T-helper 2 cell treated with Interferon-gamma antibody and Interleukin-4, amounts not matched to agents 5 μg/mL and 100 μg/mL, for 36 hours (primary cell): ENCODE measurements at regions not wholly inside any gene's neighbourhood (a gene's known extent, or its start where the extent isn't known, plus 50 kb on each side); places are given as distances from the start of the nearest gene placed in this dataset.
"Not testable (repeated sequence)": the region's sequence is repeated elsewhere in the genome, so short reads cannot be mapped to it uniquely, and the experiment has no call there.

ENCODE experiments used
- DNase-seq: peaks from one replicate; pipeline ENCODE4 v3.0.0; 2021; ENCODE audit warnings: low spot score
- H3K27ac Mint-ChIP-seq: one replicate; pipeline ENCODE4 v1.8.0; 2021; ENCODE audit warnings: mild to moderate bottlenecking, mixed read lengths
- H3K27me3 Mint-ChIP-seq: one replicate; pipeline ENCODE4 v1.8.0; 2021; ENCODE audit warnings: low read depth, mixed read lengths
- H3K36me3 Mint-ChIP-seq: one replicate; pipeline ENCODE4 v1.8.0; 2021; ENCODE audit warnings: low read depth, mixed read lengths
- H3K4me1 Mint-ChIP-seq: one replicate; pipeline ENCODE4 v1.8.0; 2021; ENCODE audit warnings: low read depth, mixed read lengths
- H3K4me3 Mint-ChIP-seq: one replicate; pipeline ENCODE4 v1.8.0; 2022; ENCODE audit warnings: mild to moderate bottlenecking, moderate library complexity, mixed read lengths
- H3K9me3 Mint-ChIP-seq: one replicate; pipeline ENCODE4 v1.8.0; 2021; ENCODE audit warnings: mixed read lengths

DNA sequence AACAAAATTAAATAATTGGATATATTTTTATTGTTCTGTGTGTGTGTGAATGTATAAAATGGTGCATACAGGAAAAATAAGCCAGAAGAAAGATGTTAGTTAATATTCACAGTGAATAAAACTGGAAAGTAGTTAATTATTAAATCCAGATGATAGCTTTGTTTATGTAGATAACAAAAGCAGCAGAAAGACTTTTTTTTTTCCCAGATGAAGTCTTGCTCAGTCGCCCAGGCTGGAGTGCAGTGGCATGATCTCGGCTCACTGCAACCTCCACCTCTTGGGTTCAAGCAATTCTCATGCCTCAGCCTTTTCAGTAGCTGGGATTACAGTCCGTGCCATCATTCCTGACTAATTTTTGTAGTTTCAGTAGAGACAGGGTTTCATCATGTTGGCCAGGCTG is 140.1 kb downstream of the ZNF486 start:
- Mint-ChIP-seq H3K27me3 (no peaks in the 10 kb centered on the region), H3K36me3 (no peaks in the 10 kb centered on the region), H3K9me3 (peaks cover 36% of the 10 kb centered on the region), H3K27ac (no peak overlapping the region), H3K4me1 (no peaks in the 10 kb centered on the region), H3K4me3 (no peak overlapping the region)
- no peak for DNase-seq

DNA sequence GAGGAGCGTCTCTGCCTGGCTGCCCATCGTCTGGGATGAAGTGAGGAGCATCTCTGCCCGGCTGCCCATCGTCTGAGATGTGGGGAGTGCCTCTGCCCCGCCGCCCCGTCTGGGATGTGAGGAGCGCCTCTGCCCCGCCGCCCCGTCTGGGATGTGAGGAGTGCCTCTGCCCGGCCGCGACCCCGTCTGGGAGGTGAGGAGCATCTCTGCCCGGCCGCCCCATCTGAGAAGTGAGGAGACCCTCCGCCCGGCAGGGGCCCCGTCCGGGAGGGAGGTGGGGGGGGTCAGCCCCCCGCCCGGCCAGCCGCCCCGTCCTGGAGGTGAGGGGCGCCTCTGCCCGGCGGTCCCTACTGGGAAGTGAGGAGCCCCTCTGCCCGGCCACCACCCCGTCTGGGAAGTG is 129.3 kb downstream of the ZNF486 start:
- not testable (repeated sequence) for H3K4me3 Mint-ChIP-seq, H3K27ac Mint-ChIP-seq, H3K36me3 Mint-ChIP-seq, H3K27me3 Mint-ChIP-seq, H3K4me1 Mint-ChIP-seq, DNase-seq
- H3K9me3 Mint-ChIP-seq, result peaks cover 38% of the 10 kb centered on the region

DNA sequence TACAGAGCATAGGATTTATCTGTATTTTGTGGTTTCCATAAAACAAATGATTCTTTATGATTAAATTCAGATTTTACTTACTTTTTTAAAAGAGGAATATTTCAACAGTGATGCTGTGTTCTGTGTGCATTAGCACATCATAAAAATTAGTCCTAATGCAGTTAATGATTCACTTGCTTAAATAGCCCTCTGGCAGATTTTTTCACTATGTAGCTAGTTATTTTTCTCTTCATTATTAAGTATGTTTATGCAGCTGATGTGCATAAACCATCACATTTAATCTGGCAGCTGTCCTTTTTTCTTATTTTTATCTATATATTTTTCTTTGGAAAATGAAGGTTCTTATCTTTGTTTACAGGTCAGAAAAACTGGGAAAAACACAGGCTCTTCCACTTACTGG is 127.2 kb downstream of the ZNF486 start:
- no peak overlapping the region for H3K4me3 Mint-ChIP-seq
- no peak for DNase-seq
- H3K27ac Mint-ChIP-seq, result no peak overlapping the region
- H3K4me1 Mint-ChIP-seq, result no peaks in the 10 kb centered on the region
- no peaks in the 10 kb centered on the region for H3K27me3 Mint-ChIP-seq
- H3K36me3 Mint-ChIP-seq, result no peaks in the 10 kb centered on the region
- peaks cover 24% of the 10 kb centered on the region for H3K9me3 Mint-ChIP-seq

DNA sequence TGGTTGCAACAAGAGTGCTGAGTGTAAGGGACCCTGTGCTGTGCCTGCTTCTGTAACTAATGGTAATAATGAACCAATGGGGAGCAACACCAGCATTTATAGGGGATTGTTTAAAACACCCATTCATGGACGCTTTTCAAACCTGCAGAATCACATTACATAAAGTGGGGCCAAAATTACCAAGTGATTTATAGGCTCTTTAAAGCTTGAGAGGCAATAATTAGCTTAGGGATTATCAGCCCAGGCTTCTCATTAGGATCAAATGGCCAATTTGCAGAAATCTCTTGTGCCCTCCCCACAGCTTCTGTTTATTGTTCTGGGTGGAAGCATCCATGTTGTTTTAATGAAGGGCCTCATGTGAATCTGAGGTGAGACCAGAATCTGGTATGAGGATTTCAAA is 125.5 kb downstream of the ZNF486 start:
- not testable (repeated sequence) for H3K27ac Mint-ChIP-seq, H3K27me3 Mint-ChIP-seq, H3K4me1 Mint-ChIP-seq, H3K4me3 Mint-ChIP-seq, DNase-seq, H3K36me3 Mint-ChIP-seq
- H3K9me3 Mint-ChIP-seq, result peaks cover 22% of the 10 kb centered on the region

DNA sequence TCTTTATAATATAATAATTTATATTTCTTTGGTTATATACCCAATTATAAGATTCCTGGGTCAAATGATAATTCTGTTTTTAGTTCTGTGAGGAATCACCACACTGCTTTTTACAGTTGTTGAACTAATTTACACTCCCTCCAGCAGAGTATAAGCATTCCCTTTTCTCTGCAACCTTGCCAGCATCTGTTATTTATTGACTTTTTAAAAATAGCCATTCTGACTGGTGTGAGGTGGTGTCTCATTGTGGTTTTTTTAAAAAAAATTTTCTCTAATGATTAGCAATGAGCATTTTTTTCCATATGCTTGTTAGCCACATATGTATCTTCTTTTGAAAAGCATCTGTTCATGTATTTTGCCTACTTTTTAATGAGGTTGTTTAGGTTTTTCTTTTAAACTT is 122.2 kb downstream of the ZNF486 start:
- no peak overlapping the region for H3K27ac Mint-ChIP-seq
- H3K36me3 Mint-ChIP-seq, result no peaks in the 10 kb centered on the region
- peaks cover 51% of the 10 kb centered on the region for H3K9me3 Mint-ChIP-seq
- no peak overlapping the region for H3K4me3 Mint-ChIP-seq
- no peak for DNase-seq
- no peaks in the 10 kb centered on the region for H3K4me1 Mint-ChIP-seq
- H3K27me3 Mint-ChIP-seq, result no peaks in the 10 kb centered on the region

DNA sequence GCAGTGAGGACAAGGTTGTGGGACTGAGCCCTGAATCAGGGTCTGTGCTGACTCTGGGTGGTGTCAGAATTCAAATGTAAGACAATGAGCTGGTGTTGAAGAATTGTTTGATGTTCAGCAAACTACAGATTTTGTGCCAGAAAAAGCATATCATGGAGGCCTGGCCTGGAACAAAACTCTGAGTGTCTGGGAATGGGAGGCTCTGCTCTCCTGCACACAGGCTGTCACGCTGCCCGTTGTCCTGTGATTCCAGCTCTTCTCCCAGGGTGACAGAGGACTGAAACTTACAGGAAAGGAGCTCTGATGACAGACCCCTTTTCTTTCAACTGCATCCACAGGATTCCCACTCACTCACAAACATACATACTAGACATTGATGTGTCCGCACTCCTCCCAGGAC is 120.1 kb downstream of the ZNF486 start:
- H3K9me3 Mint-ChIP-seq, result peaks cover 54% of the 10 kb centered on the region
- no peaks in the 10 kb centered on the region for H3K4me1 Mint-ChIP-seq
- no peak overlapping the region for H3K4me3 Mint-ChIP-seq
- no peaks in the 10 kb centered on the region for H3K36me3 Mint-ChIP-seq
- no peak overlapping the region for H3K27ac Mint-ChIP-seq
- H3K27me3 Mint-ChIP-seq, result no peaks in the 10 kb centered on the region
- DNase-seq, result no peak

DNA sequence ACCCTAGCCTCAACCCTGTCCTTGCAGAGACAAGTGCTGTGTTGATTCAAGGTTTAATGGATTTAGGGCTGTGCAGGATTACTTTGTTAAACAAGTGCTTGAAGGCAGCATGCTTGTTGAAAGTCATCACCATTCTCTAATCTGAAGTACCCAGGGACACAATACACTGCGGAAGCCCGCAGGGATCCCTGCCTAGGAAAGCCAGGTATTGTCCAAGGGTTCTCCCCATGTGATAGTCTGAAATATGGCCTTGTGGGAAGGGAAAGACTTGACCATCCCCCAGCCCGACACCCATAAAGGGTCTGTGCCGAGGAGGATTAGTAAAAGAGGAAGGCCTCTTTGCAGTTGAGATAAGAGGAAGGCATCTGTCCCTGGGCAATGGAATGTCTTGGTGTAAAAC is 118.9 kb downstream of the ZNF486 start:
- peaks cover 63% of the 10 kb centered on the region for H3K9me3 Mint-ChIP-seq
- not testable (repeated sequence) for H3K27me3 Mint-ChIP-seq, DNase-seq, H3K4me1 Mint-ChIP-seq, H3K36me3 Mint-ChIP-seq, H3K4me3 Mint-ChIP-seq, H3K27ac Mint-ChIP-seq

DNA sequence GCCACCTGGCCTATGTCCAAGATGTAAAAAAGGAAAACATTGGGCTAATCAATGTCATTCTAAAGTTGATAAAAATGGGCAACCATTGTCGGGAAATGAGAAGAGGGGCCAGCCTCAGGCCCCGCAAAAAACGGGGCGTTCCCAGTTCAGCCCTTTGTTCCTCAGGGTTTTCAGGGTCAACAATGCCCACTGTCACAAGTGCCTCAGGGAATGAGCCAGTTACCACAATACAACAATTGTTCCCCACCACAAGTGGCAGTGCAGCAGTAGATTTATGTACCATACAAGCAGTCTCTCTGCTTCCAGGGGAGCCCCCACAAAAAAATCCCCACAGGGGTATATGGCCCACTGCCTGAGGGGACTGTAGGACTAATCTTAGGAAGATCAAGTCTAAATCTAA is 112.5 kb downstream of the ZNF486 start:
- Mint-ChIP-seq H3K36me3 (no peaks in the 10 kb centered on the region), H3K27ac (no peak overlapping the region), H3K27me3 (no peaks in the 10 kb centered on the region), H3K4me3 (no peak overlapping the region), H3K4me1 (no peaks in the 10 kb centered on the region), H3K9me3 (peaks cover 77% of the 10 kb centered on the region)
- DNase-seq, result no peak

DNA sequence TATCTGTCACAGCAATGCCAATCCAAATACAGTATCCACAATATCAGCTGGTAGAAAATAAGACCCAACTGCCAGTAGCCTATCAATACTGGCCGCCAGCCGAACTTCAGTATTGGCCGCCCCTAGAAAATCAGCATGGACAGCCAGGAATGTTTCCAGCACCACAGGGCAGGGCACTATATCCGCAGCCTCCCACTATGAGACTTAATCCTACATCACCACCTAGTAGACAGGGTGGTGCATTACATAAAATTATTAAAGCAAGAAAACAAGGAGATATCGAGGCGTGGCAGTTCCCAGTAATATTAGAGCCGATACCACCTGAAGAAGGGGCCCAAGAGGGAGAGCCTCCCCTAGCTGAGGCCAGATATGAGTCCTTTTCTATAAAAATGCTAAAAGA is 111.3 kb downstream of the ZNF486 start:
- H3K27ac Mint-ChIP-seq, result no peak overlapping the region
- peaks cover 79% of the 10 kb centered on the region for H3K9me3 Mint-ChIP-seq
- H3K36me3 Mint-ChIP-seq, result no peaks in the 10 kb centered on the region
- no peaks in the 10 kb centered on the region for H3K4me1 Mint-ChIP-seq
- no peak overlapping the region for H3K4me3 Mint-ChIP-seq
- no peak for DNase-seq
- H3K27me3 Mint-ChIP-seq, result no peaks in the 10 kb centered on the region

DNA sequence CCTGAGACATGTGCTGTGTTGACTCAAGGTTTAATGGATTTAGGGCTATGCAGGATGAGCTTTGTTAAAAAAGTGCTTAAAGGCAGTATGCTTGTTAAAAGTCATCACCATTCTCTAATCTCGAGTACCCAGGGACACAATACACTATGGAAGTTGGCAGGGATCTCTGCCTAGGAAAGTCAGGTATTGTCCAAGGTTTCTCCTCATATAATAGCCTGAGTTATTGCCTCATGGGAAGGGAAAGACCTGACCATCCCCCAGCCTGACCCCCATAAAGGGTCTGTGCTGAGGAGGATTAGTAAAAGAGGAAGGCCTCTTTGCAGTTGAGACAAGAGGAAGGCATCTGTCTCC is 109.7 kb downstream of the ZNF486 start:
- H3K9me3 Mint-ChIP-seq, result peaks cover 74% of the 10 kb centered on the region
- not testable (repeated sequence) for H3K27me3 Mint-ChIP-seq, H3K4me1 Mint-ChIP-seq, H3K27ac Mint-ChIP-seq, H3K36me3 Mint-ChIP-seq, H3K4me3 Mint-ChIP-seq, DNase-seq

DNA sequence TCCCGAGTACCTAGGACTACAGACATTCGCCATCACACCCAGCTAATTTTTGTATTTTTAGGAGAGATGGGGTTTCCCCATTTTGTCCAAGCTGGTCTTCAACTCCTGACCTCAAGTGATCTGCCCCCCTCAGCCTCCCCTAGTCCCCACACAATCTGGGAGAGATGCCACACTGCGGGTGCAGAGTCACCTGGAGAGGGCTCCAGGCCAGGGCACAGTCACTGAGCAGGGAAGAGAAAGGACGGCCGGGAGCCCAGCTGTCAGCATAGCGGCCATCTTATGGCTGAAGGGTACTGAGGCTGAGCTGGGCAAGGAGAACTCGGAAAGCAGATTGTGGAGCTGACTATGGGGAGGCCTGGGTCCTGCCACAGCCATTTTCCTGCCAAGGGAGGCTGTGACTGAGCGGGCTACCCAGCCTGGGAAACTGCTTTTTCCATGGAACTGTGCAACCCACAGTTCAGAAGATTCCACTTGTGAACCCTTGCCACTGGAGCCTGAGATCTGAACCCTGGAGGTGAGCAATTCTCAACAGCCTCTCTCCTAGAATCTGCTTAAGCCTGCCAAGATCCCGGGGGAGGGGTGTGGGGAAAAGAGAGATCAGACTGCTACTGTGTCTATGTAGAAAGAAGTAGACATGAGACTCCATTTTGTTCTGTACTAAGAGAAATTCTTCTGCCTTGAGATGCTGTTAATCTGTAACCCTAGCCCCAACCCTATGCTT is 109.2 kb downstream of the ZNF486 start:
- no peak for DNase-seq
- Mint-ChIP-seq H3K4me3 (no peak overlapping the region), H3K9me3 (peaks cover 69% of the 10 kb centered on the region), H3K27me3 (no peaks in the 10 kb centered on the region), H3K36me3 (no peaks in the 10 kb centered on the region), H3K27ac (no peak overlapping the region), H3K4me1 (no peaks in the 10 kb centered on the region)

DNA sequence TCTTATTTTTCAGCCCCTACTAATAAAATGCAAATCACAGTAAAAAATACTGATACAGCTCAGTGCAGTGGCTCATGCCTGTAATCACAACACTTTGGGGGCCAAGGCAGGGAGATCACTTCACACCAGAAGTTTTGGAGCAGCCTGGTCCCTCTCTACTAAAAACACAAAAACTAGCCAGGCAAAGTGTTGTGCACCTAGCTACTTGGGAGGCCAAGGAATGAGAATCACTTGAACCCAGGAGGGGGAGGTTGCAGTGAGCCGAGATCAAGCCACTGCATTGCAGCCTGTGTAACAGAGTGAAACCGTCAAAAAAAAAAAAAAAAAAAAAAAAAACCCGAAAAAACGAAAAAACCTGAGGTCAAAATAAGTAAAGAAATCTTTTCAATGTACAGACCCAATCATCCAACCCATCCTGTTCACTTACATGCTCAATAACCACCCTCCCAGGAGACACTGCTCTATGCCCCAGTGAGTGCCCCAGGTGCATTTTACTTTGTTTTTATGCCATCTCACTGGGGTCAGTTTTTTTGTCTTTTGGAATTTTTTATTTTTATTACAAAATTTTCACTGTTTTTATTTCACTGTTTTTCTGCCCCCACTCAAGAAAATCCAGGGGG is 107.0 kb downstream of the ZNF486 start:
- H3K4me3 Mint-ChIP-seq, result no peak overlapping the region
- no peak overlapping the region for H3K27ac Mint-ChIP-seq

DNA sequence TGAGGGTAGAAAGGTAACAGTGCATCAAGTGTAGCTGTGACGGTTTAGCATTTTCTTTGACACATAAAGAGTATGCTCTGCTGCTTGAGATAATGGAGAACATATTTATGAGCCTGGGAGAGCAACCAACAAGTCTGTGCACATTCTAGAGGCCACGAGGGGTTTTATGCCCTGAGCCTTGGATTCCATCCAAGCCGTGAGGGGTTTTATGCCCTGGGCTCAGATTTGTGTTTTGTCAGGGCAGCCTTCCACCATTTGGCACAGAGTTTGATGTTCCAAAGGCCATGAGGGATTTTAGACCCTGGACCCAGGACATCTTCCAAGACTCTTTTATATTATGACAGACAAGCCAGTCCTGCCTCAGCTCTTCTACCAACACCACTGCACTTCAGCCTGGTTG is 106.4 kb downstream of the ZNF486 start:
- no peaks in the 10 kb centered on the region for H3K36me3 Mint-ChIP-seq
- H3K4me1 Mint-ChIP-seq, result no peaks in the 10 kb centered on the region
- H3K27me3 Mint-ChIP-seq, result no peaks in the 10 kb centered on the region
- DNase-seq, result no peak
- peaks cover 51% of the 10 kb centered on the region for H3K9me3 Mint-ChIP-seq
- H3K27ac Mint-ChIP-seq, result no peak overlapping the region
- no peak overlapping the region for H3K4me3 Mint-ChIP-seq

More for the DNA sequence above, 107.0 kb downstream of the ZNF486 start:
- Mint-ChIP-seq H3K4me1 (no peaks in the 10 kb centered on the region), H3K27me3 (no peaks in the 10 kb centered on the region), H3K36me3 (no peaks in the 10 kb centered on the region), H3K9me3 (peaks cover 57% of the 10 kb centered on the region)
- no peak for DNase-seq

DNA sequence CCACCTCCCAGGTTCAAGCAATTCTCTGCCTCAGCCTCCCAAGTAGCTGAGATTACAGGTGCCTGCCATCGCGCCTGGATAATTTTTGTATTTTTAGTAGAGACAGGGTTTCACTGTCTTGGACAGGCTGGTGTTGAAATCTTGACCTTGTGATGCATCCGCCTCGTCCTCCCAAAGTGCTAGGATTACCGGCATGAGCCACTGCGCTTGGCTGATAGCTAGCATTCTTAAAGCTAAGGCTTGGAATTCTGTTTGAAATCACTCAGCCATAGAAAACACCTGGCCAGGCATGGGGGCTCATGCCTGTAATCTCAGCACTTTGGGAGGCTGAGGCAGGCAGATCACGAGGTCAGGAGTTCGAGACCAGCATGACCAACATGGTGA is 105.6 kb downstream of the ZNF486 start:
- H3K36me3 Mint-ChIP-seq, H3K27ac Mint-ChIP-seq, DNase-seq, H3K27me3 Mint-ChIP-seq, H3K4me3 Mint-ChIP-seq, H3K4me1 Mint-ChIP-seq: not testable (repeated sequence)
- peaks cover 51% of the 10 kb centered on the region for H3K9me3 Mint-ChIP-seq
